GM19328 (cell line): ENCODE measurements at regions not wholly inside any gene's neighbourhood (a gene's known extent, or its start where the extent isn't known, plus 50 kb on each side); places are given as distances from the start of the nearest gene placed in this dataset.
"Not testable (repeated sequence)": the region's sequence is repeated elsewhere in the genome, so short reads cannot be mapped to it uniquely, and the experiment has no call there.

Source experiments
- ATAC-seq: cut with Tn5 transposase; IDR thresholded peaks from one replicate; pipeline ENCODE4 v1.9.1; 2021; ENCODE audit warnings: mild to moderate bottlenecking, moderate library complexity; ENCODE audit not compliant: unreplicated experiment

DNA sequence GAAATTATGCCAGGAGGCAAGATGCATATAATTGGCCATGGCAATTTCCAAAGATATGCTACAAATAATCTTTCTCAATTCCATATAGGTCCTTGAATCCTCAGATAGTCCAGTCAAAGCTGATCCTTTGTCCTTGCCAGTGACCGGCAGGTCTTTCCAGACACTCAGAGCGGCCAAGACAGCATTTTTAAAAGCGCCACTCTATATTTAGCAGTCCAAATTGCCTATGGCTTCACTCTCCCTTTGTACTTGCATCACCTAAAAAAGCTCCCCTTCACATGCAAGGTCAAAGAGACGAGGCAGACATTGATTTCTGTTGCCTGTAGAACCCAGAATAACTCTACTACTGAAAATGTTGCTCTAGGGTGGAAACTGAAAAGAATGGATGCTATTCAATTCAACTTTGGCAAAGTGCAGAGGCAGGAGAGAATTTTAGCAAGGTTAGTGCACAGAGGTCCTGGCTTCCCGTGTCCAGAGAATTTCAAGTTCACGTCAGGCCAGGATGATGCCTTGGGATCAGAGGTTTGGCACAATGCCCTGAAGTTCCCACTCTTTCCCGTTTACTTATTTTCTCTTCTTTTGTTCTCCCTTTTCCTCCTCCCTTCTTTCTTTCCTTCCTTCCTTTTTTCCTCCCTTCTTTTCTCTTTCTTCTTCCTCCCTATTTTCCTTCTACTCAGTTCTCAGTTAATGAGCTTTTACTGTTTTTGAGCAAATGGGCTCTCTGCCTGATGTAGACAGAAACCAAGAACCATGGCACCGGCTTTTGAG lies 108.5 kb downstream of the KCNK1 start:
- no peak for ATAC-seq

DNA sequence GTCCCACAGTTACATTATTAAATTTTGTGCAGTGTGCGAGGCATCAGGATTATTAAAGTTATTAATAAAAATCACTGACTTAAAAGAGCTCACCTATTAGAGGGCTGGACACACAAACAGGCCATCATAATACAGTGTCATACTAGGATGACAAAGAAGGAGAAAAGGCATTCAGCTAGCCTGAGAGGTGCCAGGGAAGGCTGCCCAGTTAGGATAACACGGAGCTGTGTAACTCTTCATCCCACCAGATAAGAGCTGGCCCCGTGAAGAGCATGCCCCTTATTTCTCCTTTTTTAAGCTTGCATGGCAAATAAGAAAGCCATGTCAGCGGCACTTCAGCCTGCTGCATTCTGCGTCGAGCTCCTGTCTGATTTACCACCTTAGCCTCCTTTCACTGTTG lies 109.5 kb downstream of the KCNK1 start:
- ATAC-seq: no peak

- ATAC-seq: not testable (repeated sequence)
Observed at GRCh38 chr1:233724131-233724631, 110.3 kb downstream of the KCNK1 start.

- no peak for ATAC-seq
Observed at GRCh38 chr1:233725423-233725822, 111.5 kb downstream of the KCNK1 start.

- no peak for ATAC-seq
Observed at GRCh38 chr1:233728721-233729120, 114.8 kb downstream of the KCNK1 start.

GRCh38 chr1:233730380-233730779 lies 116.5 kb downstream of the KCNK1 start:
- no peak for ATAC-seq

- ATAC-seq: no peak
Observed at GRCh38 chr1:233730809-233731208, 116.9 kb downstream of the KCNK1 start.

DNA sequence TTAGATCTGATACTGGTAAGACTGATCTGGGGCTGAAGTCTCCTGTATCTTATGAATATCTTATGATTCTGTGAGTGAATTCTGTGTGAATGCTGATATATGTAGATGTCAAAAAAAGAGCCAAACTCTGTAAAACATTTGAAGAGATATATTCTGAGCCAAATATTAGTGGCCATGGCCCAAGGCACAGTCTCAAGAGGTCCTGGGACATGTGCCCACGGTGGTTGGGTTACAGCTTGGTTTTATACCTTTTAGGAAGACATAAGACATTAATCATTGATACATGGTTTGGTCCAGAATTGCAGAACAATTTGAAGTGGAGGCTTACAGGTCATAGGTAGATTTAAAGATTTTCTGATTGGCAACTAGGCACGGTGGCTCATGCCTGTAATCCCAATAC lies 118.3 kb downstream of the KCNK1 start:
- no peak for ATAC-seq

- ATAC-seq: no peak
Observed at GRCh38 chr1:233734456-233734855, 120.5 kb downstream of the KCNK1 start.

DNA sequence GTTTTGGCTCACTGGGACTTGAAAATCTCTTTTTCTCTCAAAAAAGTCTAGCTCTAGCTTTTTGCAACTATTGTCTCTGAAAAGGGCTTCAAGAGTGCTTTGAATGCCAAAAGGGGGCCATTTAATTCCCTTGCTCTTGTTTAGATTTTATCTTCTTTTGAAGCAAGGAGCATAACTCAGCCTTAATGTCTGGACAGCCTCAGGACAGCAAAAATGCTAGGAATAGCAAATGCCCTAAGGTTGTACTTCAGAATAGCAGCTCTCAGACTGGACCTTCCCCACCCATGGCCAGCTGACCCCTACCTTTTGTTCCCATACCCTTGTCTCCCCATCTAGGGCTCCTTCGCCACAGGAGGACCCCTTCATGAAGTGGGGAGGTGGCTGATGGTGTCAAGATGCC lies 121.4 kb downstream of the KCNK1 start:
- ATAC-seq: no peak

DNA sequence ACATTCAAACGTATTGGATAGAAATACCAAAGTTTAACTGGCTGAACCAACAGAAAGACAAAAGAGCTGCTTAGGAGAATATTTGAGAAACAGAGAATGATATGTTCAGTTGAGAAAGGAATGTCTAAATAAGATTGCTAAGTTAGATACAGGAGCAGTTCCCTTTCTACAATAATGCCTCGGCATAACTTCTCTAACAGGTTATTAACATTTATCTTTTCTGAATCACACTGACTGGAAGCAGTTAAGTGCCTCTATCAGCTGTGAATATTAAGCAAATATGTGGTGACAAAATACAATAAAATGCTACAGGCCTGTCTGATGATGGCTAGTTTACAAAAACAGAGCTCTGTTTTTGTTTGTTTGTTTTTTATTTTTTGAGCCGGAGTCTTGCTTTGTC lies 121.9 kb downstream of the KCNK1 start:
- no peak for ATAC-seq

- no peak for ATAC-seq
Observed at GRCh38 chr1:233737341-233737740, 123.4 kb downstream of the KCNK1 start.

DNA sequence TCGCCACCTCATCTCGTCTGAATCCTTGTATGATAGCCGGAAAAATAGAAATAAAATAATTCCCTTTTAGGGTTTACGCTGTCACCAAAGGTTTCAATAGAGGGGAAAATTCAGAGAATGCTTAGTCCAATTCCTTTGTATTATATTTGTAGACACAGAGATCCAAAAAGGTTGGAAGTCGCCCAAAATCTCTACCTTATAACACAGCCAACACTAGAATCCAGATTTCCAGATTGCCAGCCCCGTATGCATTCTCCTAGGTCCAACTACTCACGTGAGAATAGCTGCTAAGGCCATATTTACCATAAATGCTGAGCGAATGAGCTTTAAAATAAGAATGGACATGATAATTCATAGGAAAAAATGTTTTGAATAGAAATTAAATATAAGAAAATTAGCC lies 124.5 kb downstream of the KCNK1 start:
- ATAC-seq: no peak

- no peak for ATAC-seq
Observed at GRCh38 chr1:233738850-233739249, 124.9 kb downstream of the KCNK1 start.

- no peak for ATAC-seq
Observed at GRCh38 chr1:233744779-233745513, 131.0 kb downstream of the KCNK1 start.

- ATAC-seq: no peak
Observed at GRCh38 chr1:233750139-233750538, 136.2 kb downstream of the KCNK1 start.

DNA sequence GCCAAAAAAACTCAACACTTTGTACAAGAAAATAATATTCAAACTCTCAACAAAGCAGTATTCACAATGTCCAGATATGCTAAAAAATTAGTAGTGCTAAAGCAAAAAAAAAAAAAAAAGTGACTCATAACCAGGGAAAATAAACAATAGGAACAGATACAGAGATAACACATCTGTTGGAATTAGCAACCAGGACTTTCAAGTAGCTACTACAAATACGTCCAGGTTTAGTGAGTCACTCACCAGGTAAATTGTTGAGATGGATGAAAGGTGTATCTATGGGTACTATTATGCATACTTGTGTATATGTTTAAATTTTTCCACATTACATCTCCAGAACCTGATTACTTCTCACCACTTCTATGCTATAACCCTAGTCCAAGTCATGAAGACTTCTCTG lies 144.8 kb upstream of the SLC35F3 start:
- ATAC-seq: no peak

GRCh38 chr1:233764304-233764703 lies 140.2 kb upstream of the SLC35F3 start:
- ATAC-seq: not testable (repeated sequence)

GRCh38 chr1:233777566-233777965 lies 126.9 kb upstream of the SLC35F3 start:
- no peak for ATAC-seq

DNA sequence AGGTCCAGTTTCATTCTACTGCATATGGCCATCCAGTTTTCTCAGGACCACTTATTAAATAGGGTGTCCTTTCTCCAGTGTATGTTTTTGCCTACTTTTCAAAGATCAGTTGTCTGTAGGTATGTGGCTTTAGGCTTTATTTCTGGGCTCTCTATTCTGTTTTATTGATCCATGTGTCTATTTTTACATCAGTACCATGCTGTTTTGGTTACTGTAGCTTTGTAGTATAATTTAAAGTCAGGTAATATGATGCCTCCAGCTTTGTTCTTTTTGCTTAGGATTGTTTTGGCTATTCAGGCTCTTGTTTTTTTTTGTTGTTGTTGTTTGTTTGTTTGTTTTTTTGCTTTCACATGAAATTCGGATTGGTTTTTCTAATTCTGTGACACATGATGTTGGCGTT lies 124.4 kb upstream of the SLC35F3 start:
- ATAC-seq: no peak

DNA sequence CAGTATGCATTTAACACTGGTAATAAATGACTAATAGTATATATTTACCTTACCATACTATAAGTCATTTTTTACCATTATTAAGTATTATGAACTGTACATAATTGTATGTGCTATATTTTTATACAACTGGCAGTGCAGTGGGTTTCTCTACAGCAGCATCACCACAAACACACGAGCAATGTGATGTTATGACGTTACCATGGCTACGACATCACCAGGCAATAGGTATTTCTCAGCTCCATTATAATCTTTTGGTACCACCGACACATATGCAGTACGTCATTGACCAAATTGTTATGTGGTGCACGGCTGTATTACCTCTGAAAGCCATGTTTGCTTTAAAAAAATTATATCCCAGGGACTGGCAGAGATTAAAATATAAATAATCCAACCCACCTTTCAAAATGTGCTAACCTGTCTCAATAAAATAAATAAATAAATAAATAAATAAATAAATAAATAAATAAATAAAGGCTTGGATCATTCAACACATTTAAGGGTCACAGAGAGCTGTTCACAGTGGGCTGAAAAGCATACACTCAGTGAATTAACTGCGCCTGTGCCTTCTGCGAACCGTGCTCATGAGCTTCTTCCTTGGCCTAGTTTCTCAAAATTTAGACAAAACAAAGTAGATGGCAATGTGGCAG lies 121.4 kb upstream of the SLC35F3 start:
- no peak for ATAC-seq

- no peak for ATAC-seq
Observed at GRCh38 chr1:233787599-233787998, 116.9 kb upstream of the SLC35F3 start.
